HG03045 (cell line): ENCODE measurements at regions not wholly inside any gene's neighbourhood (a gene's known extent, or its start where the extent isn't known, plus 50 kb on each side); places are given as distances from the start of the nearest gene placed in this dataset.

Experiments
- ATAC-seq: cut with Tn5 transposase; IDR thresholded peaks from one replicate; pipeline ENCODE4 v1.9.1; 2021; ENCODE audit warnings: mild to moderate bottlenecking, moderate library complexity; ENCODE audit not compliant: unreplicated experiment

GRCh38 chr5:133715616-133716015, 103.3 kb upstream of the FSTL4 start:
- no peak for ATAC-seq

GRCh38 chr5:133715216-133715615, 102.9 kb upstream of the FSTL4 start:
- ATAC-seq = no peak

GRCh38 chr5:133714161-133714915, 102.0 kb upstream of the FSTL4 start:
- no peak for ATAC-seq

- no peak for ATAC-seq
Observed at GRCh38 chr5:133713751-133714150, 101.4 kb upstream of the FSTL4 start.

GRCh38 chr5:133713209-133713608, 100.9 kb upstream of the FSTL4 start:
- ATAC-seq = no peak

- ATAC-seq = no peak
Observed at GRCh38 chr5:133712562-133712961, 100.2 kb upstream of the FSTL4 start.

- no peak for ATAC-seq
Observed at GRCh38 chr5:133709209-133709725, 96.9 kb upstream of the FSTL4 start.

GRCh38 chr5:133708331-133708850, 96.0 kb upstream of the FSTL4 start:
- no peak for ATAC-seq

- ATAC-seq = no peak
Observed at GRCh38 chr5:133707629-133708028, 95.3 kb upstream of the FSTL4 start.

- ATAC-seq = no peak
Observed at GRCh38 chr5:133706506-133707430, 94.4 kb upstream of the FSTL4 start.

- no peak for ATAC-seq
Observed at GRCh38 chr5:133705331-133705730, 93.0 kb upstream of the FSTL4 start.

GRCh38 chr5:133704411-133704810, 92.1 kb upstream of the FSTL4 start:
- ATAC-seq = no peak

- no peak for ATAC-seq
Observed at GRCh38 chr5:133703935-133704334, 91.6 kb upstream of the FSTL4 start.

GRCh38 chr5:133702791-133703770, 90.7 kb upstream of the FSTL4 start:
- no peak for ATAC-seq

- ATAC-seq = no peak
Observed at GRCh38 chr5:133701871-133702270, 89.5 kb upstream of the FSTL4 start.

- no peak for ATAC-seq
Observed at GRCh38 chr5:133700251-133700650, 87.9 kb upstream of the FSTL4 start.

- no peak for ATAC-seq
Observed at GRCh38 chr5:133698646-133699526, 86.5 kb upstream of the FSTL4 start.

- ATAC-seq = no peak
Observed at GRCh38 chr5:133698259-133698554, 85.9 kb upstream of the FSTL4 start.

GRCh38 chr5:133697536-133698258, 85.4 kb upstream of the FSTL4 start:
- ATAC-seq = no peak
